Stomach smooth muscle (tissue), 2 donors: ENCODE measurements at regions not wholly inside any gene's neighbourhood (a gene's known extent, or its start where the extent isn't known, plus 50 kb on each side); places are given as distances from the start of the nearest gene placed in this dataset.
"Not testable (repeated sequence)": the region's sequence is repeated elsewhere in the genome, so short reads cannot be mapped to it uniquely, and the experiment has no call there.

Experiments used
- H3K27ac ChIP-seq: one replicate; pipeline ENCODE4 v1.7.0; 2013; ENCODE audit warnings: mild to moderate bottlenecking, low read length, inconsistent platforms
- H3K27me3 ChIP-seq, 2 donors: one replicate each; pipeline ENCODE4 v1.7.0; 2013; ENCODE audit warnings: low read length in 2 of 2; ENCODE audit not compliant: insufficient read depth in 2 of 2, control insufficient read depth in 1 of 2
- H3K36me3 ChIP-seq, 2 donors: one replicate each; pipeline ENCODE4 v1.7.0; 2013; ENCODE audit warnings: low read length in 2 of 2; ENCODE audit not compliant: control insufficient read depth in 2 of 2, insufficient read depth in 2 of 2
- H3K4me1 ChIP-seq: one replicate; pipeline ENCODE4 v1.7.0; 2013; ENCODE audit warnings: low read length; ENCODE audit not compliant: control insufficient read depth, insufficient read depth
- H3K4me3 ChIP-seq, 2 donors: one replicate each; pipeline ENCODE4 v1.7.0; 2013; ENCODE audit warnings: low read length in 2 of 2
- H3K9ac ChIP-seq, 2 donors: one replicate each; pipeline ENCODE4 v1.7.0; 2013; ENCODE audit warnings: low read length in 2 of 2, mild to moderate bottlenecking in 1 of 2
- H3K9me3 ChIP-seq, 2 donors: one replicate each; pipeline ENCODE4 v1.7.0; 2013; ENCODE audit warnings: low read length in 2 of 2; ENCODE audit not compliant: control insufficient read depth in 2 of 2
- donor health status: healthy.
- donor health status: Pancreatic carcinoma.

- not testable (repeated sequence) for H3K9me3 ChIP-seq, H3K27me3 ChIP-seq, H3K9ac ChIP-seq, H3K27ac ChIP-seq, H3K36me3 ChIP-seq, H3K4me3 ChIP-seq, H3K4me1 ChIP-seq
Measured at GRCh38 chr4:112957764-112958163, 91.7 kb upstream of the ANK2 start.

DNA sequence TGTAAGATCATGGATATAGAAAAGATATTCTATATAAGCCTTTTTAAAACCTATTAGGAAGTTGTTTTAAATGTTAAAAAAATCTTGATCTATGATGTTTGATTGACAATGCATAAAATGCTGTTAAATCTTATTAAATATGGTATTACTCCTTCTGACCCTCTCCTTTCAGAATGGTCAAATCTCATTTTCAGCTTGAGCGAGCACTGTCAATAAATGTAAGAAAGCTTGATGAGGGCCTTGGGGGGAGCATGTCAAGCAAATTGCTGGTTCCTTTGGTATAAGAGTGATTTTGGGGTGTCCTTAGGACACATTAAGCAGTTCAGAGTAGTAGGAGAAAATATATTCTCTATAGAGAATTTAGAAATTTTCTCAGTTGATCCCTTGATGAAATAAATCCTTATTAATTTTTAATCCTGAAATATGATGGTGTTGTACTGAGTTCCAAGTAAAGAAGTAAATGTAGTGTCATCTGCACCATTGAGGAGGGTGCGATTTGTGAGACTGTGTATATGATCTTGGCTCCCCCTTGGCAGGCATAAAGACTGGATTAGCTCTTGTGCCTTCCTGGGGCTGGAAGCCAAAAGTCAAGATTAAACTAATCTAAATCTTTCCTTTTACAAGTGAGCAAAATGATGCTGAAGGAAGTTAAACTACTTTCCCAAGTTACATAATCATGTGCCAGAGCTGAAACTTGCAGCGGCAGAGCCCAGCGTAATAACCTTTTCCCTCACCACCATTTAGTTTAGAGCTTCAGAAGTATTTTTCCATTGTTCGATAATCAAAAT lies 82.6 kb upstream of the ANK2 start:
- no peaks in the 10 kb centered on the region for H3K9me3 ChIP-seq

DNA sequence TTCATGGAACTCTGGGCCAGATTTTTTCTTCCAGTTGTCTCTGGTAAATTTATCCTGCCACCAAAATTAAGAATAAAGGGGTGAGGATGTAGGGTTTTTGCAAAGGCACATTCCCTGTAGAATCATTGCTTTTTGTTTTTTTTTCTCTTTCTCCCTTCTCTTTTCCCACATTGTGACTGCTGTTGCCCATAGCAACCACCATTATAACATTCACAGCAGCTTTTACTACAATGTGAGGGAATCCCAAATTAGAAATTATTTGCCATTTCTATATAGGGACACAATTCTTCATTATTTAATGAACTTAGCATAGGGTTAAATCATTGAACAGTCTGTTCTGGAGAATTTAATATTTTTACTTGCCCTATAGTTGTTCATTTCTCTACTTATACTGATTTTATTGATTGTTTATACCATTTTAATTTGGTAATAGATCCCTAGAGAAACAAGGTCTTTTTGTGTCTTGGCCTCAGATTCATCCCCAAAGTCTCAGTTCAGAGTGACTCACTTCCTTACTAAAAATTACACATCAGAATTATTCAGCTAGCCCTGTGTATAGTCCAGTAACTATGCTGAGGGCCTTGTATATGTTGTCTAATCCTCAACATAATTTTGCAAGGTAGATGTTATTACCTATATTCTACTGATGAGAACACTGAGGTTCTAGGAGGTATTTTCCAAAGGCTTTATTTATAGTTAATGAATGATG lies 80.8 kb upstream of the ANK2 start:
- Histone ChIP-seq H3K9ac (no peak overlapping the region), H3K27me3 (no peaks in the 10 kb centered on the region), H3K9me3 (no peaks in the 10 kb centered on the region), H3K4me3 (no peak overlapping the region), H3K36me3 (no peaks in the 10 kb centered on the region), H3K4me1 (no peaks in the 10 kb centered on the region), H3K27ac (no peak overlapping the region)

More for the DNA sequence above, 82.6 kb upstream of the ANK2 start:
- Histone ChIP-seq H3K4me3 (no peak overlapping the region), H3K36me3 (no peaks in the 10 kb centered on the region), H3K9ac (no peak overlapping the region), H3K27me3 (no peaks in the 10 kb centered on the region), H3K27ac (no peak overlapping the region), H3K4me1 (no peaks in the 10 kb centered on the region)

DNA sequence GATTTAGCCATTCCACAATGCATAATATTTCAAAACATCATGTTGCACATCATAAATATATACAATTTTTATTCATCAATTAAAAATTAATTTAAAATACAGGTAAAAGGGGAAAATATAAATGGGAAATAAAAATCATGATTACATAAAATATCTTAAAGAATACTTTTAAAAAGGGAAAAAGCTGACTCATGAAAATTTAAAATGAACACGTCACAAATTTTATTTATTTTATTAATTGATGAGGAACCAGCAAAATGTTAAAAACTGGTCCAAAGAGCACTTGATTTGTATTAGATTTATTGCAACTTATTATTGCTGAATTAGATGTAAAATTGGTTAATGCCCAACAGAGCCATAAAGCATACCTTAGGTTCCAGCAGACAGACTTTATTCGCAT lies 78.5 kb upstream of the ANK2 start:
- H3K27me3 ChIP-seq: no peaks in the 10 kb centered on the region
- no peak overlapping the region for H3K4me3 ChIP-seq
- no peak overlapping the region for H3K9ac ChIP-seq
- no peak overlapping the region for H3K27ac ChIP-seq
- H3K36me3 ChIP-seq: no peaks in the 10 kb centered on the region
- H3K9me3 ChIP-seq: no peaks in the 10 kb centered on the region
- no peaks in the 10 kb centered on the region for H3K4me1 ChIP-seq

DNA sequence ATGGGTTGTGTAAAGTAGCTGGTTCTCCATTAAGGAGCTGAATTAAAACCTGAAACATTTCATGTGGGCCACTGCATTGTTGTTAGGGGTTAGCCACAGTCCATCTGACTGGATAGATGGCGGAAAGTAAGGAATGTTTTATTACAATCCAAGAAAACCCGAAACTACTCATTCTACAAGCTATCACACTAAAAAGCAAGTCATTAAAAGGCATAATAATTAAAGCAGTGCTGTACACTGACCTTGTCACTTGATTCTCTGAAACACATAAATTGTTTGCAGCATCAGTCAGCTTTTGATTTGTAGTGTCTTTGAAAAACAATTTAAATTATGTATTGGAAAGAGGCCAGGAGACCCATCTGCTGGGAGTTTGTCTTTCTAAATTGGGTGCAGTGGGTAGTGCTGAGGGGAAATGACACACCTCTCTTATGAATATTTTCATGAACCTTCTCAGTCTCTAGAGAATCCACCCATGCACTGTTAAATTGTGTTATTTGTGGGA lies 75.7 kb upstream of the ANK2 start:
- no peaks in the 10 kb centered on the region for H3K9me3 ChIP-seq
- H3K27ac ChIP-seq: no peak overlapping the region
- no peaks in the 10 kb centered on the region for H3K4me1 ChIP-seq
- H3K4me3 ChIP-seq: no peak overlapping the region
- H3K36me3 ChIP-seq: no peaks in the 10 kb centered on the region
- H3K9ac ChIP-seq: no peak overlapping the region
- no peaks in the 10 kb centered on the region for H3K27me3 ChIP-seq

DNA sequence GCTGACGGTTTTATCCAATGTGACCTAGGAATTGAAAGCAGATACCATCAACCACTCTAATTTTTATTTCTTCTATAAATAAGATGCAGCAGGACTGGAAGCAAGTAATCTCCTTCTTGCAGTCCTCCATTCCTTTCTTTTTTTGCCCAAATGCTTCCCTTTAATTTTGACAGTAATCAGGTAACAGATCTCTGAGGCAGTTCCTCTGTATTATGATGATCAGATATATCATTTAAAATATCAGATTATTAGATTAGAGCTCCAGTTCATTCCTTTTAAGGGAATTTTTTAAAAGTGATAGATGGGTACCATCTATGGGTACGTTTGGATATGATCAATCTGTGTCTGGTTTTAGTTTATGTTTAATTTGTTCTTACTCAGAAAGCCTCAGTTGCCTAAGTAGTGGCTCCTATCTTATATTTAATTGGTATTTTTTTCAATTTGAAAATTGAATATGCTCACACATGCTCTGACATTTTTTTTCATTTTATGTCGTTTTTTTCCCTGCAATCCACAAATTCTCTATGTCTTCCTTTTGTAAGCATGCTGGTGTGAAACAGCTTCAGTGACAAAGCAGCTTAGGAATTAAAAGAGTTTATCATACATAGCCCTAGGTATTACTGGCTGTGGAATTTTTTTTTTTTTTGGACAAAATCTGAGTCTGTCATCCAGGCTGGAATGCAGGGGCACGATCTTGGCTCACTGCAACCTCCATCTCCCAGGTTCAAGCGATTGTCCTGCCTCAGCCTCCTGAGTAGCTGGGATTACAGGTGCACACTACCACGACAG lies 73.7 kb upstream of the ANK2 start:
- Histone ChIP-seq H3K27me3 (no peaks in the 10 kb centered on the region), H3K4me1 (no peaks in the 10 kb centered on the region), H3K9me3 (no peaks in the 10 kb centered on the region), H3K9ac (no peak overlapping the region), H3K36me3 (no peaks in the 10 kb centered on the region), H3K27ac (no peak overlapping the region), H3K4me3 (no peak overlapping the region)

GRCh38 chr4:112978691-112979472 lies 70.6 kb upstream of the ANK2 start:
- H3K9me3 ChIP-seq: no peaks in the 10 kb centered on the region
- H3K27me3 ChIP-seq: no peaks in the 10 kb centered on the region
- no peaks in the 10 kb centered on the region for H3K4me1 ChIP-seq
- no peak overlapping the region for H3K9ac ChIP-seq
- H3K27ac ChIP-seq: no peak overlapping the region
- H3K36me3 ChIP-seq: no peaks in the 10 kb centered on the region
- no peak overlapping the region for H3K4me3 ChIP-seq

GRCh38 chr4:112979881-112980421 lies 69.5 kb upstream of the ANK2 start:
- Histone ChIP-seq H3K9ac (no peak overlapping the region), H3K4me1 (no peaks in the 10 kb centered on the region), H3K27ac (no peak overlapping the region), H3K36me3 (no peaks in the 10 kb centered on the region), H3K9me3 (no peaks in the 10 kb centered on the region), H3K4me3 (no peak overlapping the region), H3K27me3 (no peaks in the 10 kb centered on the region)

DNA sequence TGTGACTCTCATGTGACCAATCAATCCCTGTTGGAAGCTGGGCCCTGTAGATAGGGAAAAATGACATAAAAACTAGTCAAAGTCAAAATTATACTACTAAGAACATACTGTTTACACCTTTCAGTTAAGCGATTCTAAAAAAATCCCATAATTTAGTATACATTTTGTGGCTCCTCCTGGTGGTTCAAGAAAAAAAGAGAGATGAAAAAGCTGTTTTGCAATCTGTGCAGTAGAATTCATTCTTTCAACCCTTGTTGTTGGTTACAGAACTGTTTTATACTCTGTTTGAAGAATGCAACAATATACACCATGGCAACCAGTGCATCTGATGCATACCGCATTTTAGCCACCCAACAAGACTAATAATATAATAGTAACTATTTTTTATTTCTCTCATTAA lies 66.8 kb upstream of the ANK2 start:
- no peak overlapping the region for H3K27ac ChIP-seq

More for the DNA sequence above, 66.8 kb upstream of the ANK2 start:
- Histone ChIP-seq H3K36me3 (no peaks in the 10 kb centered on the region), H3K9ac (no peak overlapping the region), H3K9me3 (no peaks in the 10 kb centered on the region), H3K4me1 (no peaks in the 10 kb centered on the region), H3K4me3 (no peak overlapping the region), H3K27me3 (no peaks in the 10 kb centered on the region)
